IMR-90 (cell line): ENCODE measurements at regions not wholly inside any gene's neighbourhood (a gene's known extent, or its start where the extent isn't known, plus 50 kb on each side); places are given as distances from the start of the nearest gene placed in this dataset.

Source experiments
- ATAC-seq: fragments of 200-7000 bp; cut with Tn5 transposase; 2 replicates; pipeline ENCODE4 v1.9.1; 2020; ENCODE audit warnings: low read depth, mild to moderate bottlenecking, moderate library complexity
- BruUV-seq: library from RNA; stranded (reverse); fragments of 400-500 nt; replicated peaks from 2 replicates; lab custom pipeline; 2021; lab: Mats Ljungman, UMichigan
- CTCF ChIA-PET: fragments of 300-600 bp; formaldehyde crosslinking; extraction: SDS; loops from one replicate; lab custom pipeline; 2021; ENCODE audit warnings: antibody characterized with exemption; lab: Yijun Ruan, JAX
- POLR2A ChIA-PET: fragments of 300-600 bp; sonication (Branson Sonifier 250); formaldehyde crosslinking; loops from one replicate; lab custom pipeline; 2022; ENCODE audit warnings: antibody characterized with exemption; ENCODE audit not compliant: unreplicated experiment; lab: Charles Lee
- DNase-seq: peaks from one replicate; pipeline ENCODE4 v3.0.0; 2013
- H2AFZ ChIP-seq: replicated peaks from 2 replicates; pipeline ENCODE3; 2013; ENCODE audit warnings: low read length, mild to moderate bottlenecking; ENCODE audit not compliant: poor library complexity
- H2AK5ac ChIP-seq: 2 replicates; pipeline ENCODE4 v1.6.1; 2013; ENCODE audit warnings: low read depth, low read length, inconsistent platforms
- H2AK9ac ChIP-seq: replicated peaks from 2 replicates; pipeline ENCODE3; 2013; ENCODE audit warnings: mild to moderate bottlenecking, low read depth, low read length, moderate library complexity; ENCODE audit not compliant: poor library complexity
- H2BK120ac ChIP-seq: 2 replicates; pipeline ENCODE4 v1.6.1; 2013; ENCODE audit warnings: low read depth, low read length, inconsistent platforms
- H2BK15ac ChIP-seq: 3 replicates; pipeline ENCODE4 v1.6.1; 2013; ENCODE audit warnings: low read depth, low read length, inconsistent platforms
- H2BK20ac ChIP-seq: 2 replicates; pipeline ENCODE4 v1.6.1; 2013; ENCODE audit warnings: low read depth, mild to moderate bottlenecking, inconsistent platforms, low read length, moderate library complexity
- H2BK5ac ChIP-seq: 2 replicates; pipeline ENCODE4 v1.6.1; 2013; ENCODE audit warnings: mild to moderate bottlenecking, low read depth, low read length, inconsistent platforms; ENCODE audit not compliant: poor library complexity, severe bottlenecking
- H3K14ac ChIP-seq: replicated peaks from 2 replicates; pipeline ENCODE4 v1.6.1; 2013; ENCODE audit warnings: low read depth, low read length, inconsistent platforms
- H3K18ac ChIP-seq: 2 replicates; pipeline ENCODE4 v1.6.1; 2013; ENCODE audit warnings: low read depth, low read length, control low read depth
- H3K23ac ChIP-seq: 2 replicates; pipeline ENCODE4 v1.6.1; 2013; ENCODE audit warnings: low read depth, low read length, inconsistent platforms
- H3K27ac ChIP-seq: 2 replicates; pipeline ENCODE4 v1.5.1; 2013; ENCODE audit warnings: mild to moderate bottlenecking, control low read depth, low read length; ENCODE audit not compliant: insufficient read depth
- H3K27me3 ChIP-seq: 2 replicates; pipeline ENCODE4 v1.6.1; 2013; ENCODE audit warnings: low read length; ENCODE audit not compliant: control insufficient read depth, insufficient read depth
- H3K36me3 ChIP-seq: 2 replicates; pipeline ENCODE4 v1.6.1; 2013; ENCODE audit warnings: low read length, mixed read lengths; ENCODE audit not compliant: control insufficient read depth, insufficient read depth
- H3K4ac ChIP-seq: 2 replicates; pipeline ENCODE4 v1.6.1; 2013; ENCODE audit warnings: low read depth, low read length, inconsistent platforms
- H3K4me1 ChIP-seq: 2 replicates; pipeline ENCODE4 v1.6.1; 2013; ENCODE audit warnings: low read length, mixed read lengths; ENCODE audit not compliant: control insufficient read depth, insufficient read depth
- H3K4me2 ChIP-seq: 2 replicates; pipeline ENCODE4 v1.6.1; 2013; ENCODE audit warnings: low read depth, mild to moderate bottlenecking, control low read depth, low read length, moderate library complexity
- H3K4me3 ChIP-seq: 2 replicates; pipeline ENCODE4 v1.5.1; 2013; ENCODE audit warnings: low read depth, mild to moderate bottlenecking, control low read depth, low read length, moderate library complexity; ENCODE audit not compliant: insufficient read depth
- H3K56ac ChIP-seq: 2 replicates; pipeline ENCODE4 v1.6.1; 2013; ENCODE audit warnings: low read length, inconsistent platforms; ENCODE audit not compliant: insufficient read depth; ENCODE audit errors: extremely low read depth
- H3K79me1 ChIP-seq, 2 experiments: 2 replicates each; pipeline ENCODE4 v1.6.1; 2013; ENCODE audit warnings: low read length in 2 of 2, inconsistent platforms in 1 of 2, low read depth in 1 of 2
- H3K9ac ChIP-seq: 2 replicates; pipeline ENCODE4 v1.6.1; 2013; ENCODE audit warnings: low read depth, low read length, control low read depth
- H3K9me1 ChIP-seq: 2 replicates; pipeline ENCODE4 v1.6.1; 2013; ENCODE audit warnings: low read length, inconsistent platforms; ENCODE audit not compliant: insufficient read depth
- H3K9me3 ChIP-seq: 2 replicates; pipeline ENCODE4 v1.6.1; 2013; ENCODE audit warnings: low read length; ENCODE audit not compliant: control insufficient read depth, insufficient read depth
- H4K20me1 ChIP-seq: 2 replicates; pipeline ENCODE4 v1.6.1; 2013; ENCODE audit warnings: low read length, inconsistent platforms; ENCODE audit not compliant: insufficient read depth
- H4K5ac ChIP-seq: 2 replicates; pipeline ENCODE4 v1.6.1; 2013; ENCODE audit warnings: mild to moderate bottlenecking, low read depth, low read length, control low read depth
- H4K8ac ChIP-seq, 2 experiments: 2 replicates each; pipeline ENCODE4 v1.6.1; 2013; ENCODE audit warnings: low read depth in 2 of 2, low read length in 2 of 2, control low read depth in 1 of 2, inconsistent platforms in 1 of 2
- H4K91ac ChIP-seq: 2 replicates; pipeline ENCODE4 v1.6.1; 2013; ENCODE audit warnings: low read depth, low read length, inconsistent platforms; ENCODE audit not compliant: insufficient read depth
- BHLHE40 ChIP-seq: fragments of 150-350 bp; IDR thresholded peaks from 2 replicates; pipeline ENCODE4 v1.6.1; 2016; ENCODE audit warnings: mild to moderate bottlenecking, low read depth, low read length
- CEBPB ChIP-seq: IDR thresholded peaks from 2 replicates; pipeline ENCODE4 v1.6.1; 2012; ENCODE audit warnings: low read depth, low read length, improper control_type of control experiment
- CHD1 ChIP-seq: IDR thresholded peaks from 2 replicates; pipeline ENCODE4 v1.6.1; 2012; ENCODE audit warnings: low read depth, low read length, improper control_type of control experiment
- FOS ChIP-seq: fragments of 150-350 bp; IDR thresholded peaks from 2 replicates; pipeline ENCODE4 v1.6.1; 2016; ENCODE audit warnings: low read depth, low read length
- MAFK ChIP-seq: IDR thresholded peaks from 2 replicates; pipeline ENCODE4 v1.6.1; 2012; ENCODE audit warnings: low read depth, low read length, improper control_type of control experiment
- NFE2L2 ChIP-seq: fragments of 150-350 bp; IDR thresholded peaks from 2 replicates; pipeline ENCODE4 v1.6.1; 2016; ENCODE audit warnings: low read depth, mild to moderate bottlenecking, low read length
- POLR2A ChIP-seq: IDR thresholded peaks from 2 replicates; pipeline ENCODE4 v1.6.1; 2012; ENCODE audit warnings: mild to moderate bottlenecking, low read depth, low read length
- RAD21 ChIP-seq: IDR thresholded peaks from 2 replicates; pipeline ENCODE4 v1.6.1; 2012; ENCODE audit warnings: low read length, improper control_type of control experiment
- RCOR1 ChIP-seq: IDR thresholded peaks from 2 replicates; pipeline ENCODE4 v1.6.1; 2012; ENCODE audit warnings: mild to moderate bottlenecking, low read length, improper control_type of control experiment; ENCODE audit not compliant: insufficient replicate concordance
- RFX5 ChIP-seq: IDR thresholded peaks from 2 replicates; pipeline ENCODE4 v1.8.0; 2012; ENCODE audit warnings: low read depth, mild to moderate bottlenecking, low read length, moderate library complexity
- SMC3 ChIP-seq: fragments of 150-350 bp; IDR thresholded peaks from 2 replicates; pipeline ENCODE4 v1.6.1; 2016; ENCODE audit warnings: low read depth, mild to moderate bottlenecking, antibody characterized with exemption, low read length, moderate library complexity
- WGBS, 2 experiments: methylation state at CpG; one replicate each; pipeline versions ENCODE4 v1.1.5 to v1.1.7; 2013; ENCODE audit warnings: missing lambda C conversion rate in 2 of 2; ENCODE audit not compliant: insufficient read length in 1 of 2; ENCODE audit errors: extremely low coverage in 2 of 2; 5-methylcytosine and 5-hydroxymethylcytosine counted together
- dilution Hi-C: fragments of 300-500 bp; cut with HindIII; formaldehyde crosslinking; loops from one replicate; pipeline ENCODE4 v1.14.3; 2018; ENCODE audit warnings: low sequenced_read_pairs; ENCODE audit not compliant: unreplicated experiment
- in situ Hi-C: fragments of 300-500 bp; cut with MboI; formaldehyde crosslinking; loops from 3 replicates; pipeline ENCODE4 v1.14.3; 2019; ENCODE audit warnings: low sequenced_read_pairs, inconsistent platforms, mixed read lengths
- intact Hi-C: fragments of 100-400 bp; cut with micrococcal nuclease; formaldehyde crosslinking; loops from 2 replicates; pipeline ENCODE4 v1.10.0; 2022
- TF ChIP-seq, protein P1 (sequence below): fragments of 150-350 bp; IDR thresholded peaks from 2 replicates; pipeline ENCODE4 v1.6.1; 2016; ENCODE audit warnings: low read depth, mild to moderate bottlenecking, low read length, moderate library complexity, borderline replicate concordance
- TF ChIP-seq, protein P2 (sequence below): fragments of 150-350 bp; IDR thresholded peaks from 2 replicates; pipeline ENCODE4 v1.6.1; 2017; ENCODE audit warnings: mild to moderate bottlenecking, antibody characterized with exemption, low read length, low read depth

DNA sequence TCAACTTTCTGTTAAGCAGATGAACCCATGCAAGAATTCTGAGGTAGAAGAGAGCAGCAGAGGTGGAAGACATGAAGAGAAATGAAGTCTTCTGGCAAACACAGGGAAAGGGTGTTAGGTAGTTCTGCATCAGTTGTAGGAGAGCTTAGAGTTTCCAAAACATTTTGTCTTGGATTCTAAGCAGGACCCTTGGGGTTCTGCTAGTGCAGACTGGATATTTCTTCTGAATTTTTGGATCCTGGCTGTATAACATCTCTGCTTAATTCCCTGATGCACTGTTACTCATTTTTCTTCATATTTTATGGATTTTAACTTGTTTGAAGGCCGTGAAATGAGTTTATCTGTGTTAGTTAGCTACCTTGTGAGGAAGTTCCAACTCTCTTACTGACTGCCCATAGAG, 208.7 kb upstream of the SLC35G4 start:
- ChIA-PET CTCF (no interaction called here), POLR2A (no interaction called here)
- H2BK5ac ChIP-seq = no peak overlapping the region
- H3K18ac ChIP-seq = no peak overlapping the region
- no peak overlapping the region for H3K23ac ChIP-seq
- no peak overlapping the region for H3K14ac ChIP-seq
- no peak overlapping the region for H4K8ac ChIP-seq
- H2BK15ac ChIP-seq = no peak overlapping the region
- H3K27ac ChIP-seq = no peak overlapping the region
- no peak overlapping the region for H3K4me2 ChIP-seq
- H3K56ac ChIP-seq = no peak overlapping the region
- H2AK9ac ChIP-seq = no peak overlapping the region
- TF ChIP-seq, protein P1, sequence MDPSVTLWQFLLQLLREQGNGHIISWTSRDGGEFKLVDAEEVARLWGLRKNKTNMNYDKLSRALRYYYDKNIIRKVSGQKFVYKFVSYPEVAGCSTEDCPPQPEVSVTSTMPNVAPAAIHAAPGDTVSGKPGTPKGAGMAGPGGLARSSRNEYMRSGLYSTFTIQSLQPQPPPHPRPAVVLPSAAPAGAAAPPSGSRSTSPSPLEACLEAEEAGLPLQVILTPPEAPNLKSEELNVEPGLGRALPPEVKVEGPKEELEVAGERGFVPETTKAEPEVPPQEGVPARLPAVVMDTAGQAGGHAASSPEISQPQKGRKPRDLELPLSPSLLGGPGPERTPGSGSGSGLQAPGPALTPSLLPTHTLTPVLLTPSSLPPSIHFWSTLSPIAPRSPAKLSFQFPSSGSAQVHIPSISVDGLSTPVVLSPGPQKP = no peak
- no peak for TF ChIP-seq MAFK
- TF ChIP-seq NFE2L2 = no peak
- TF ChIP-seq SMC3 = no peak
- TF ChIP-seq CHD1 = no peak
- no peak for TF ChIP-seq CEBPB
- TF ChIP-seq, protein P2, sequence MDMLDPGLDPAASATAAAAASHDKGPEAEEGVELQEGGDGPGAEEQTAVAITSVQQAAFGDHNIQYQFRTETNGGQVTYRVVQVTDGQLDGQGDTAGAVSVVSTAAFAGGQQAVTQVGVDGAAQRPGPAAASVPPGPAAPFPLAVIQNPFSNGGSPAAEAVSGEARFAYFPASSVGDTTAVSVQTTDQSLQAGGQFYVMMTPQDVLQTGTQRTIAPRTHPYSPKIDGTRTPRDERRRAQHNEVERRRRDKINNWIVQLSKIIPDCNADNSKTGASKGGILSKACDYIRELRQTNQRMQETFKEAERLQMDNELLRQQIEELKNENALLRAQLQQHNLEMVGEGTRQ = no peak
- TF ChIP-seq POLR2A = no peak
- no peak for TF ChIP-seq RFX5
- TF ChIP-seq BHLHE40 = no peak
- no peak for TF ChIP-seq FOS
- TF ChIP-seq RCOR1 = no peak
- no peak for TF ChIP-seq RAD21
- H2BK120ac ChIP-seq = no peak overlapping the region
- WGBS, 2 experiments = no CpG with 5 or more reads among the region's 1 CpG
- no peak overlapping the region for H4K91ac ChIP-seq
- dilution Hi-C loops = no loop called here
- no peaks in the 10 kb centered on the region for H3K9me1 ChIP-seq
- H3K4me3 ChIP-seq = no peak overlapping the region
- BruUV-seq = no TSS peak
- DNase-seq (no peak), ATAC-seq (no peak)
- no peak overlapping the region for H2AFZ ChIP-seq
- H2BK20ac ChIP-seq = no peak overlapping the region
- no peaks in the 10 kb centered on the region for H3K9me3 ChIP-seq
- H4K20me1 ChIP-seq = no peaks in the 10 kb centered on the region
- H3K9ac ChIP-seq = no peak overlapping the region
- no peaks in the 10 kb centered on the region for H3K27me3 ChIP-seq
- H3K4me1 ChIP-seq = no peaks in the 10 kb centered on the region
- intact Hi-C loops = no loop called here
- no peaks in the 10 kb centered on the region for H3K79me1 ChIP-seq
- no peaks in the 10 kb centered on the region for H3K36me3 ChIP-seq
- H3K4ac ChIP-seq = no peak overlapping the region
- no peak overlapping the region for H2AK5ac ChIP-seq
- H4K5ac ChIP-seq = no peak overlapping the region
- in situ Hi-C loops = no loop called here
